ENCODE measurements at regions not wholly inside any gene's neighbourhood (a gene's known extent, or its start where the extent isn't known, plus 50 kb on each side); places are given as distances from the start of the nearest gene placed in this dataset.

DNA sequence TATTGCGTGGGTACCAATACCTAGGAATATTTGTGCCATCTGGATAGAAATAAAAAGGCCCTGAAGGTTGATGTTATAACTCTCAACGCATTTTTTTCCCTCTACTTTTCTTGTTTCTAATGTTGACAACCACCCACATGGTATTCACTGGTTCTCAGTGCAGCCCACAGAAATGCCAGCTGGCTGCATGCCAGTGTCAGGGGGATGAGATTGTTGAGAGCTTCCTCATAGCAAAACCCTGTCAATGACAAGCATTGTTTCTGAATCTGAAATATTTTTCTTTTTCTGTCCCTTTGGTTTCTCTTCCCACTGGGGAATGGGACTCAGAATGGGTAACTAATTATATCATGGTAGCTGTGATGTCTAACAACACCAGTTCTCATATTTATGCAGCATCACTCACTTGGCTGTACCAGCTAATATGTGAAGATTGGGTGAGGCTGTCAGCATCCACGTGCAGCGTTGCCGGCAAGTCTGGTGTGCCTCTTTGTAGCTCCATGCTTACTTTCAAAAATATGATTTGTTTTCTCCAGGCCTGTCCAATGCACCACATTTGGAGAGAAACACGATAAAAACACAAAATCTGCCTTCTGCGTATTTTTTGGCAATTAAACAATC, 284.6 kb downstream of the PTBP2 start:
- TF ChIP-seq POLR2A (IDR thresholded peaks at IDR 0.05) (no peak), CTCF (IDR thresholded peaks at IDR 0.05) (no peak)
